ENCODE measurements at regions not wholly inside any gene's neighbourhood (a gene's known extent, or its start where the extent isn't known, plus 50 kb on each side); places are given as distances from the start of the nearest gene placed in this dataset.

GRCh38 chr18:54702686-54703085, 111.6 kb downstream of the DYNAP start:
- TF ChIP-seq, protein P1, sequence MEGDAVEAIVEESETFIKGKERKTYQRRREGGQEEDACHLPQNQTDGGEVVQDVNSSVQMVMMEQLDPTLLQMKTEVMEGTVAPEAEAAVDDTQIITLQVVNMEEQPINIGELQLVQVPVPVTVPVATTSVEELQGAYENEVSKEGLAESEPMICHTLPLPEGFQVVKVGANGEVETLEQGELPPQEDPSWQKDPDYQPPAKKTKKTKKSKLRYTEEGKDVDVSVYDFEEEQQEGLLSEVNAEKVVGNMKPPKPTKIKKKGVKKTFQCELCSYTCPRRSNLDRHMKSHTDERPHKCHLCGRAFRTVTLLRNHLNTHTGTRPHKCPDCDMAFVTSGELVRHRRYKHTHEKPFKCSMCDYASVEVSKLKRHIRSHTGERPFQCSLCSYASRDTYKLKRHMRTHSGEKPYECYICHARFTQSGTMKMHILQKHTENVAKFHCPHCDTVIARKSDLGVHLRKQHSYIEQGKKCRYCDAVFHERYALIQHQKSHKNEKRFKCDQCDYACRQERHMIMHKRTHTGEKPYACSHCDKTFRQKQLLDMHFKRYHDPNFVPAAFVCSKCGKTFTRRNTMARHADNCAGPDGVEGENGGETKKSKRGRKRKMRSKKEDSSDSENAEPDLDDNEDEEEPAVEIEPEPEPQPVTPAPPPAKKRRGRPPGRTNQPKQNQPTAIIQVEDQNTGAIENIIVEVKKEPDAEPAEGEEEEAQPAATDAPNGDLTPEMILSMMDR (IDR thresholded peaks at IDR 0.05): no peak
- TF ChIP-seq EZH2phosphoT487 (IDR thresholded peaks at IDR 0.05) (no peak), EZH2 (IDR thresholded peaks at IDR 0.05) (no peak)

Measured in neural progenitor cell (in vitro differentiated cells).